Naive thymus-derived CD4-positive, alpha-beta T cell (primary cell): ENCODE measurements at regions not wholly inside any gene's neighbourhood (a gene's known extent, or its start where the extent isn't known, plus 50 kb on each side); places are given as distances from the start of the nearest gene placed in this dataset.

Experiments
- ATAC-seq: fragments of 150-1000 bp; cut with Tn5 transposase; 2 replicates; pipeline ENCODE4 v1.10.0; 2021; ENCODE audit warnings: mild to moderate bottlenecking, moderate library complexity
- CTCF ChIA-PET: fragments of 350-600 bp; sonication (Branson Sonifier 250); formaldehyde crosslinking; loops from one replicate; lab custom pipeline; 2021; ENCODE audit warnings: antibody characterized with exemption; lab: Charles Lee
- POLR2A ChIA-PET: fragments of 350-600 bp; sonication (Branson Sonifier 250); formaldehyde crosslinking; loops from one replicate; lab custom pipeline; 2021; ENCODE audit warnings: antibody characterized with exemption, inconsistent platforms; lab: Charles Lee
- DNase-seq, 9 donors: peaks; one replicate each; pipeline versions ENCODE4 v3.0.0 to v3.0.0-alpha.2; 2020 to 2022; ENCODE audit warnings: mixed read lengths in 1 of 9
- H3K27ac ChIP-seq: one replicate; pipeline ENCODE4 v1.7.0; 2013; ENCODE audit warnings: mild to moderate bottlenecking, low read depth, low read length, moderate library complexity
- H3K27me3 ChIP-seq, 2 donors: one replicate each; pipeline ENCODE4 v1.7.0; 2013; ENCODE audit warnings: low read length in 2 of 2, mild to moderate bottlenecking in 2 of 2, moderate library complexity in 2 of 2; ENCODE audit not compliant: control insufficient read depth in 2 of 2, insufficient read depth in 2 of 2
- H3K36me3 ChIP-seq, 3 experiments: 1 replicate in 2 of 3; 2 replicates in 1 of 3; pipeline ENCODE4 v1.7.0; 2013; ENCODE audit warnings: low read length in 3 of 3, mild to moderate bottlenecking in 3 of 3, moderate library complexity in 1 of 3; ENCODE audit not compliant: insufficient read depth in 3 of 3, control insufficient read depth in 2 of 3
- H3K4me1 ChIP-seq, 2 donors: one replicate each; pipeline ENCODE4 v1.7.0; 2013; ENCODE audit warnings: low read length in 2 of 2, mild to moderate bottlenecking in 2 of 2, moderate library complexity in 1 of 2; ENCODE audit not compliant: control insufficient read depth in 2 of 2, insufficient read depth in 2 of 2
- H3K4me3 ChIP-seq: 2 replicates; pipeline ENCODE4 v1.7.0; 2013; ENCODE audit warnings: mild to moderate bottlenecking, low read length
- H3K9me3 ChIP-seq, 3 experiments: 1 replicate in 2 of 3; 2 replicates in 1 of 3; pipeline ENCODE4 v1.7.0; 2013; ENCODE audit warnings: low read length in 3 of 3; ENCODE audit not compliant: control insufficient read depth in 2 of 3
- H3K27ac Mint-ChIP-seq, 9 donors: one replicate each; pipeline ENCODE4 v1.8.0; 2020 to 2022; ENCODE audit warnings: mixed read lengths in 9 of 9, mild to moderate bottlenecking in 8 of 9, moderate library complexity in 5 of 9, inconsistent platforms in 2 of 9
- H3K27me3 Mint-ChIP-seq, 5 donors: one replicate each; pipeline ENCODE4 v1.8.0; 2021 to 2022; ENCODE audit warnings: mixed read lengths in 5 of 5, mild to moderate bottlenecking in 1 of 5
- H3K36me3 Mint-ChIP-seq, 5 donors: one replicate each; pipeline ENCODE4 v1.8.0; 2020 to 2022; ENCODE audit warnings: mixed read lengths in 5 of 5, mild to moderate bottlenecking in 3 of 5, inconsistent platforms in 1 of 5
- H3K4me1 Mint-ChIP-seq, 7 donors: one replicate each; pipeline ENCODE4 v1.8.0; 2020 to 2022; ENCODE audit warnings: mixed read lengths in 7 of 7, mild to moderate bottlenecking in 3 of 7, inconsistent platforms in 1 of 7
- H3K4me3 Mint-ChIP-seq, 10 donors: one replicate each; pipeline ENCODE4 v1.8.0; 2020 to 2022; ENCODE audit warnings: mild to moderate bottlenecking in 10 of 10, mixed read lengths in 10 of 10, moderate library complexity in 6 of 10, inconsistent platforms in 2 of 10
- H3K9me3 Mint-ChIP-seq, 11 donors: one replicate each; pipeline ENCODE4 v1.8.0; 2020 to 2022; ENCODE audit warnings: mixed read lengths in 11 of 11, mild to moderate bottlenecking in 4 of 11, inconsistent platforms in 1 of 11, moderate library complexity in 1 of 11
- intact Hi-C, 2 donors: fragments of 100-400 bp; cut with micrococcal nuclease; formaldehyde crosslinking; loops; one replicate each; pipeline ENCODE4 v1.15.1; 2023

- no peak overlapping the region for H3K4me3 Mint-ChIP-seq
- ATAC-seq (no peak), DNase-seq (no peak)
- no peak overlapping the region for H3K27ac ChIP-seq
- ChIA-PET CTCF (interaction anchor here (0.7 kb wide), 1 partner anchor 77 kb away, joined by 3 read pairs; no protein-coding TSS in a partner anchor), POLR2A (interaction anchor here (0.7 kb wide), 1 partner anchor 976 kb away, joined by 3 read pairs; no protein-coding TSS in a partner anchor)
- intact Hi-C loops: loop anchor here in 1 of 2 donors (5.0 kb wide), 1 partner anchor 107 kb away; no protein-coding TSS in a partner anchor
- no peaks in the 10 kb centered on the region for H3K36me3 Mint-ChIP-seq
- H3K4me3 ChIP-seq: no peak overlapping the region
- H3K27me3 Mint-ChIP-seq: peaks cover 0 to 22% (median 16%) of the 10 kb centered on the region in 5 donors
- H3K9me3 ChIP-seq: no peaks in the 10 kb centered on the region
- no peaks in the 10 kb centered on the region for H3K36me3 ChIP-seq
- peak overlapping the region in 1 of 9 donors; percentile 55 for H3K27ac Mint-ChIP-seq
- H3K4me1 Mint-ChIP-seq: peaks cover 0 to 16% (median 8%) of the 10 kb centered on the region in 7 donors
- no peaks in the 10 kb centered on the region for H3K4me1 ChIP-seq
- H3K9me3 Mint-ChIP-seq: no peaks in the 10 kb centered on the region
- no peaks in the 10 kb centered on the region for H3K27me3 ChIP-seq
These were observed 108.1 kb downstream of the TRIB2 start for GRCh38 chr2:12824778-12825379.

DNA sequence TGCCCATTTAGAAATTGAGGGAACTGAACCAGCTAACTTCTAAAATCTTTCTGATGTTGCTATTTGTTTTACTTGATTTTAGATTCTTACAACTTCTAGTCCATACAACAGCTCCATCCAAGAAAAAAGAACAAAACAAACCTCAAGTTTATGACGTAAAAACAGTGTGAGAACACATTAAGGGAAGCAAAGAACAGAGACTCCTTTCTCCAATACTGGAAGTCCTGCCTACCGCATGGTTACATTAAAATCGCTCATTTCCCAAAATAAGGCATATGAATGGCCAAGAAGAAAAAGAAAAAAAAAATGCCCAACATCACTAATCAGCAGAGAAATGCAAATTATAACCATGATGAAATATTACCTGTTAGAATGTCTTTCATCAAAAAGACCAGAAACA lies 110.0 kb downstream of the TRIB2 start:
- no peaks in the 10 kb centered on the region for H3K9me3 ChIP-seq
- H3K27me3 Mint-ChIP-seq: peaks cover 0 to 20% (median 13%) of the 10 kb centered on the region in 5 donors
- H3K27ac Mint-ChIP-seq: no peak overlapping the region
- no peaks in the 10 kb centered on the region for H3K4me1 ChIP-seq
- H3K4me3 ChIP-seq: no peak overlapping the region
- DNase-seq (no peak), ATAC-seq (no peak)
- ChIA-PET POLR2A (no interaction called here), CTCF (interaction anchor here (1.4 kb wide), 1 partner anchor 104 kb away, joined by 4 read pairs; no protein-coding TSS in a partner anchor)
- no peaks in the 10 kb centered on the region for H3K36me3 Mint-ChIP-seq
- H3K4me3 Mint-ChIP-seq: no peak overlapping the region
- no peaks in the 10 kb centered on the region for H3K27me3 ChIP-seq
- intact Hi-C loops: no loop called here
- peaks cover 0 to 4% (median 0%) of the 10 kb centered on the region in 7 donors for H3K4me1 Mint-ChIP-seq
- no peak overlapping the region for H3K27ac ChIP-seq
- H3K9me3 Mint-ChIP-seq: no peaks in the 10 kb centered on the region
- no peaks in the 10 kb centered on the region for H3K36me3 ChIP-seq

DNA sequence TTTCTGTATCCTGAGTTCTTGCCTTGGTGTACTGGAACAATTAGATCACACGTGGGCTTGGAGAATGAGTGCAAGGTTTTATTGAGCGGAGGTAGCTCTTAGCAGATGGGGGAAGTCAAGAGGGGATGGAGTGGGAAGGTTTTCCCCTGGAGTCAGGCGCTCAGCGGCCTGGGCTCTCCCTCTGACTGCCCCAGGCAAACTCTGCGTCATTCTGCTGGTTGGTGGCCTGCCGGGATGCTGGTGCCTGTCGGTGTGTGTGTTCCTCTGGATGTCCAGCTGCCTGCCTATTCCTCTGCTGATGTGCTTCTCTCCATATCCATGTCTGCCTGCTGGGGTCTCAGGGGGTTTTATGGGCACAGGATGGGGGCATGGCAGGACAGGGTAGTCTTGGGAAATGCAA lies 111.0 kb downstream of the TRIB2 start:
- no peaks in the 10 kb centered on the region for H3K36me3 ChIP-seq
- H3K9me3 Mint-ChIP-seq: no peaks in the 10 kb centered on the region
- H3K27ac Mint-ChIP-seq: no peak overlapping the region
- ChIA-PET POLR2A (no interaction called here), CTCF (interaction anchor here (1.4 kb wide), 1 partner anchor 103 kb away, joined by 4 read pairs; no protein-coding TSS in a partner anchor)
- H3K4me1 Mint-ChIP-seq: no peaks in the 10 kb centered on the region
- H3K27ac ChIP-seq: no peak overlapping the region
- intact Hi-C loops: no loop called here
- H3K4me3 ChIP-seq: no peak overlapping the region
- no peaks in the 10 kb centered on the region for H3K27me3 ChIP-seq
- no peak for DNase-seq
- H3K27me3 Mint-ChIP-seq: peaks cover 0 to 24% (median 7%) of the 10 kb centered on the region in 5 donors
- H3K9me3 ChIP-seq: no peaks in the 10 kb centered on the region
- H3K4me3 Mint-ChIP-seq: no peak overlapping the region
- ATAC-seq: no peak
- no peaks in the 10 kb centered on the region for H3K36me3 Mint-ChIP-seq
- no peaks in the 10 kb centered on the region for H3K4me1 ChIP-seq

DNA sequence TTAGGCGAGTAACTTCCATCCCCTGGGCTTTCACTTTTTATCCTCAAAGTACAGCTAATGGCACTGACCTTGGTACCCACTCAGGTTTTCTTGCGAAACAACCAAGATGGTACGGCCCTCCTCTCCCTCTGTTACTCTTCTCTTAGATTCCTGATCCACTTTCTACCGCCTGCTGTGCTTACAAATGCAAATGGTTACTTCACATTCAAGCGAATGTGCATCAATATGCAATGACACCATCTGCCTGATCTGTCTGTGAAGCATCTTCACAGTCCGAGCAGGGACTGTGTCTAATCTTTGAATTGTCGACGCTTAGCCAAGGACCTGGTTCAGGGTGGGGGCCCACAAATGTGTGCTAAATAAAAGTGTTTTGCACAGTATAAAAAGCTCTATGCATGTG lies 112.2 kb downstream of the TRIB2 start:
- H3K4me3 ChIP-seq: no peak overlapping the region
- Mint-ChIP-seq H3K9me3 (no peaks in the 10 kb centered on the region), H3K27ac (no peak overlapping the region), H3K27me3 (peaks cover 0 to 29% (median 2%) of the 10 kb centered on the region in 5 donors), H3K4me1 (no peaks in the 10 kb centered on the region), H3K4me3 (no peak overlapping the region), H3K36me3 (no peaks in the 10 kb centered on the region)
- no peaks in the 10 kb centered on the region for H3K4me1 ChIP-seq
- ChIA-PET CTCF (no interaction called here), POLR2A (no interaction called here)
- H3K27ac ChIP-seq: no peak overlapping the region
- H3K9me3 ChIP-seq: no peaks in the 10 kb centered on the region
- intact Hi-C loops: no loop called here
- no peak for ATAC-seq
- DNase-seq: no peak
- H3K27me3 ChIP-seq: no peaks in the 10 kb centered on the region
- H3K36me3 ChIP-seq: no peaks in the 10 kb centered on the region

DNA sequence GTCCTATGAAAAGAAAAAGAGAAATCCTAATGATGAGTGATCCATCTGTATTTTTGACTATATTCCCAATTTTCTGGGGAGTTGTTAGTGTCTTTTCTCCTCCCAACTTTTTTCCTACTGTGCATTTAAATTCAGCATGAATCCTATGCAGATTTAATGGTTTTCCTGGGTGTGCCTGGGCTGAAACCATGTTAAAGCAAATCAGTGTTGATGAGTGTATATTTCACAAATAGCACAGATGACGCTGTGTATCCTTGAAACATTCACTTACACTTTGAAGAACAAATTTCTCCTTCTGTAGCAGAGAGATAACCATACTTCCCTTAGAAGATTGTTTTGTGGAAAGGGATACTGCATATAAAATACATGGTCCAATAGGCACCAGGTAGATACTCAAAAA lies 114.3 kb downstream of the TRIB2 start:
- H3K27me3 ChIP-seq: no peaks in the 10 kb centered on the region
- Mint-ChIP-seq H3K4me3 (no peak overlapping the region), H3K27ac (no peak overlapping the region), H3K27me3 (peaks cover 0 to 37% (median 6%) of the 10 kb centered on the region in 5 donors), H3K4me1 (no peaks in the 10 kb centered on the region), H3K36me3 (no peaks in the 10 kb centered on the region), H3K9me3 (no peaks in the 10 kb centered on the region)
- no peaks in the 10 kb centered on the region for H3K4me1 ChIP-seq
- ChIA-PET POLR2A (interaction anchor here (0.6 kb wide), 1 partner anchor 60 kb away, joined by 3 read pairs; no protein-coding TSS in a partner anchor), CTCF (no interaction called here)
- ATAC-seq (no peak), DNase-seq (no peak)
- intact Hi-C loops: no loop called here
- H3K36me3 ChIP-seq: no peaks in the 10 kb centered on the region
- no peak overlapping the region for H3K4me3 ChIP-seq
- no peaks in the 10 kb centered on the region for H3K9me3 ChIP-seq
- H3K27ac ChIP-seq: no peak overlapping the region

DNA sequence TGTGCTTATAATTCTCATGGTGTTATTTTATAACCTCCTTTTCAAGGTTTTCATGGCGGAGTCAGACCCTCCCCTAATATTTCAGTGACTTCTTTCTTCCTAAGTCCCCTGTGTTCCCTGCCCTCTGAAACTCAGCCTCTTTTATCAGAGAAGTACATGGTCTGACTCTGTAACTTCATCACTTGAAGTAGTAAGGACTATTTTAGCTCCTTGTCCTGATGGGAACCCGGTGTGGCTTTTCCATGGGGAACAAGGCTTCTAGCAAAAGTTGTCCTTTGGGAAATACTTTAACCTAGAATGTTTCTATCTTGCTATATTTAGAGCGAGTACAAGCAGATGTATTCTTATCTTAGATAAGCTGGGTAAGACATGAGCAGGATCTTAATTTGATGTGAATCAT lies 117.5 kb downstream of the TRIB2 start:
- ATAC-seq (no peak), DNase-seq (no peak)
- Histone ChIP-seq H3K4me1 (no peaks in the 10 kb centered on the region), H3K27me3 (no peaks in the 10 kb centered on the region), H3K9me3 (no peaks in the 10 kb centered on the region), H3K36me3 (no peaks in the 10 kb centered on the region), H3K4me3 (no peak overlapping the region), H3K27ac (no peak overlapping the region)
- ChIA-PET POLR2A (no interaction called here), CTCF (no interaction called here)
- no peaks in the 10 kb centered on the region for H3K9me3 Mint-ChIP-seq
- H3K27me3 Mint-ChIP-seq: peaks cover under 1 to 38% (median 14%) of the 10 kb centered on the region in 5 donors
- no peak overlapping the region for H3K27ac Mint-ChIP-seq
- no peak overlapping the region for H3K4me3 Mint-ChIP-seq
- H3K36me3 Mint-ChIP-seq: no peaks in the 10 kb centered on the region
- intact Hi-C loops: no loop called here
- no peaks in the 10 kb centered on the region for H3K4me1 Mint-ChIP-seq

- no peaks in the 10 kb centered on the region for H3K36me3 Mint-ChIP-seq
- CTCF ChIA-PET: no interaction called here
These were observed 119.0 kb downstream of the TRIB2 start for GRCh38 chr2:12835733-12836132.

More at GRCh38 chr2:12835733-12836132, 119.0 kb downstream of the TRIB2 start:
- no peak overlapping the region for H3K27ac Mint-ChIP-seq
- peaks cover 10 to 42% (median 18%) of the 10 kb centered on the region in 5 donors for H3K27me3 Mint-ChIP-seq
- Histone ChIP-seq H3K9me3 (no peaks in the 10 kb centered on the region), H3K36me3 (no peaks in the 10 kb centered on the region), H3K27ac (no peak overlapping the region), H3K4me1 (no peaks in the 10 kb centered on the region), H3K4me3 (no peak overlapping the region), H3K27me3 (no peaks in the 10 kb centered on the region)
- intact Hi-C loops: no loop called here
- H3K4me3 Mint-ChIP-seq: no peak overlapping the region
- DNase-seq (no peak), ATAC-seq (no peak)
- H3K9me3 Mint-ChIP-seq: peaks cover 0 to under 1% (median 0%) of the 10 kb centered on the region in 11 donors
- POLR2A ChIA-PET: no interaction called here
- H3K4me1 Mint-ChIP-seq: no peaks in the 10 kb centered on the region
